OCI-LY1 (cell line): ENCODE measurements at regions not wholly inside any gene's neighbourhood (a gene's known extent, or its start where the extent isn't known, plus 50 kb on each side); places are given as distances from the start of the nearest gene placed in this dataset.

ENCODE experiments used
- EZH2 ChIP-seq: fragments of 200-600 bp; sonication (generic), shearing (Covaris generic); IDR thresholded peaks from 2 replicates; pipeline ENCODE4 v1.8.0; 2017; ENCODE audit warnings: borderline replicate concordance, mixed run types, mild to moderate bottlenecking, antibody characterized with exemption, low read length, moderate library complexity, mixed read lengths
- TF ChIP-seq, protein P1 (sequence below): fragments of 200-600 bp; sonication (generic), shearing (Covaris generic); IDR thresholded peaks from 2 replicates; pipeline ENCODE4 v1.5.1; 2017; ENCODE audit warnings: mild to moderate bottlenecking, antibody characterized with exemption, low read length, moderate library complexity, mixed read lengths

DNA sequence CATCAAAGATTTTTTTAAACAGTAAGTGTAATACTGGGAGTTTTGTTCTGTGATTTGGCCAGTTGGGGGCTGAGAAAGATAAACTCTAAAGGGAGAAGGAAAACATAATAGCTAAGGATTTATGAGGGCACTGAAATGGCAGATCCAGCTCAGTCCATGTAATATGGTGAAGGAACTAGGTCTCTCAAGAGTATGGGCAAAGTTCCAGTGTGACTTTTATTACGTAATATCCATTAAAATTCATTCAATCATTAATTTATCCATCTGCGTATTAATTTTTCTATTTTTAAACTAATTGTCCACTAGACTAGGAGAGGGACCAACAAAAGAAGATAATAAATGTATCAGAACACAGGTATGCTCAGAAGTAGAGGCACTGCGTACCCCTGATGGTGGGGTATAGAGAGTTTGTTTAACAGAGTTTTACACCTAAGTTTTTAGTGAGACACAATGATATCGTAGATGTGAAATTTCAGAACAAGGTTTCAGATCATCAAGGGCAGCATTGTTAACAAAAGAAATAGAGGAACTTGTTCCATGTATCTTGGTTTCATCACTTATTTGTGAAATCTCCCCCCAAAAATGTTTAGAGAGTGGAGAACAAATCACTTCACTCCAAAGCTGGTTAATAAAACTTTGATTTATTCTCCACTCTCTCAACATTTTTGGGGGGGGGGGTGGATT is 351.1 kb downstream of the GRXCR1 start:
- TF ChIP-seq, protein P1, sequence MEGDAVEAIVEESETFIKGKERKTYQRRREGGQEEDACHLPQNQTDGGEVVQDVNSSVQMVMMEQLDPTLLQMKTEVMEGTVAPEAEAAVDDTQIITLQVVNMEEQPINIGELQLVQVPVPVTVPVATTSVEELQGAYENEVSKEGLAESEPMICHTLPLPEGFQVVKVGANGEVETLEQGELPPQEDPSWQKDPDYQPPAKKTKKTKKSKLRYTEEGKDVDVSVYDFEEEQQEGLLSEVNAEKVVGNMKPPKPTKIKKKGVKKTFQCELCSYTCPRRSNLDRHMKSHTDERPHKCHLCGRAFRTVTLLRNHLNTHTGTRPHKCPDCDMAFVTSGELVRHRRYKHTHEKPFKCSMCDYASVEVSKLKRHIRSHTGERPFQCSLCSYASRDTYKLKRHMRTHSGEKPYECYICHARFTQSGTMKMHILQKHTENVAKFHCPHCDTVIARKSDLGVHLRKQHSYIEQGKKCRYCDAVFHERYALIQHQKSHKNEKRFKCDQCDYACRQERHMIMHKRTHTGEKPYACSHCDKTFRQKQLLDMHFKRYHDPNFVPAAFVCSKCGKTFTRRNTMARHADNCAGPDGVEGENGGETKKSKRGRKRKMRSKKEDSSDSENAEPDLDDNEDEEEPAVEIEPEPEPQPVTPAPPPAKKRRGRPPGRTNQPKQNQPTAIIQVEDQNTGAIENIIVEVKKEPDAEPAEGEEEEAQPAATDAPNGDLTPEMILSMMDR = no peak
- no peak for TF ChIP-seq EZH2
